ENCODE measurements at regions not wholly inside any gene's neighbourhood (a gene's known extent, or its start where the extent isn't known, plus 50 kb on each side); places are given as distances from the start of the nearest gene placed in this dataset.

DNA sequence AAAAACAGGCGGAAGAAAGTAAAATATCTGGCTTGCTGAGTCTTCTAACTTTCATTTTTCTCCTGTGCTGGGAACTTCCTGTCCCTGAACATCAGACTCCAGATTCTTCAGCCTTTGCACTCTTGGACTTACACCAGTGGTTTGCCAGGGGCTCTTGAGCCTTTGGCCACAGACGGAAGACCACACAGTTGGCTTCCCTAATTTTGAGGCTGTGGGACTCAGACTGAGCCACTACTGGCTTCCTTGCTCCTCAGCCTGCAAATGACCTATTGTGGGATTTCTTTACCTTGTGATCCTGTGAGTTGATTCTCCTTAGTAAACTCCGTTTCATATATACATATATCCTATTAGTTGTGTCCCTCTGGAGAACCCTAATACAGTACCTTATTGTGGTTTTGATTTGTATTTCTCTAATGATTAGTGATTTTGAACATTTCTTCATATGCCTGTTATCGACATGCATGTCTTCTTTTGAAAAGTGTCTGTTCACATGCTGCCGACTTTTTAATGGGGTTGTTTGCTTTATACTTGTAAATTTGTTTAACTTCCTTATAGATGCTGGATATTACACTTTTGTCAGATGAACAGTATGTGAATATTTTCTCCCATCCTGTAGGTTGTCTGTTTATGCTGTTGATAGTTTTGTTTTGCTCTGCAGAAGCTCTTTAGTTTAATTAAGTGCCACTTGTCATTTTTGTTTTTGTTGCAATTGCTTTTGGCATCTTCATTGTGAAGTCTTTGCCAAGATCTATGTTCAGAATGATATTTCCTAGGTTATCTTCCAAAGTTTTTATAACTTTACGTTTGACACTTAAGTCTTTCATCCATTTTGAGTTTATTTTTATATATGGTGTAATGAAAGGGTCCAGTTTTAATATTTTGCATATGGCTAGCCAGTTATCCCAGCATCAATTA lies 348.8 kb upstream of the SETBP1 start:
- H3K36me3 ChIP-seq, result no peaks in the 10 kb centered on the region
- no peaks in the 10 kb centered on the region for H3K9me3 ChIP-seq
- no peak overlapping the region for H3K4me3 ChIP-seq
- H3K27me3 ChIP-seq, result no peaks in the 10 kb centered on the region
- intact Hi-C loops (cut with DNase I; ENCODE audit: low total_unique reads), result no loop called here
- H3K27ac ChIP-seq, result no peak overlapping the region
- no peaks in the 10 kb centered on the region for H3K4me1 ChIP-seq
- TF ChIP-seq, protein P1, sequence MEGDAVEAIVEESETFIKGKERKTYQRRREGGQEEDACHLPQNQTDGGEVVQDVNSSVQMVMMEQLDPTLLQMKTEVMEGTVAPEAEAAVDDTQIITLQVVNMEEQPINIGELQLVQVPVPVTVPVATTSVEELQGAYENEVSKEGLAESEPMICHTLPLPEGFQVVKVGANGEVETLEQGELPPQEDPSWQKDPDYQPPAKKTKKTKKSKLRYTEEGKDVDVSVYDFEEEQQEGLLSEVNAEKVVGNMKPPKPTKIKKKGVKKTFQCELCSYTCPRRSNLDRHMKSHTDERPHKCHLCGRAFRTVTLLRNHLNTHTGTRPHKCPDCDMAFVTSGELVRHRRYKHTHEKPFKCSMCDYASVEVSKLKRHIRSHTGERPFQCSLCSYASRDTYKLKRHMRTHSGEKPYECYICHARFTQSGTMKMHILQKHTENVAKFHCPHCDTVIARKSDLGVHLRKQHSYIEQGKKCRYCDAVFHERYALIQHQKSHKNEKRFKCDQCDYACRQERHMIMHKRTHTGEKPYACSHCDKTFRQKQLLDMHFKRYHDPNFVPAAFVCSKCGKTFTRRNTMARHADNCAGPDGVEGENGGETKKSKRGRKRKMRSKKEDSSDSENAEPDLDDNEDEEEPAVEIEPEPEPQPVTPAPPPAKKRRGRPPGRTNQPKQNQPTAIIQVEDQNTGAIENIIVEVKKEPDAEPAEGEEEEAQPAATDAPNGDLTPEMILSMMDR (IDR thresholded peaks at IDR 0.05), result no peak
- no peak for DNase-seq

GRCh38 chr18:44341759-44342158 lies 338.9 kb upstream of the SETBP1 start:
- no peak for DNase-seq
- Histone ChIP-seq H3K27ac (no peak overlapping the region), H3K36me3 (no peaks in the 10 kb centered on the region), H3K9me3 (peaks cover 0 to 15% (median 5%) of the 10 kb centered on the region in 3 donors), H3K4me3 (no peak overlapping the region), H3K27me3 (no peaks in the 10 kb centered on the region), H3K4me1 (peaks cover 0 to 18% (median 2%) of the 10 kb centered on the region in 4 donors)
- TF ChIP-seq, protein P1 (IDR thresholded peaks at IDR 0.05), result no peak
- intact Hi-C loops (cut with DNase I; ENCODE audit: low total_unique reads), result no loop called here

DNA sequence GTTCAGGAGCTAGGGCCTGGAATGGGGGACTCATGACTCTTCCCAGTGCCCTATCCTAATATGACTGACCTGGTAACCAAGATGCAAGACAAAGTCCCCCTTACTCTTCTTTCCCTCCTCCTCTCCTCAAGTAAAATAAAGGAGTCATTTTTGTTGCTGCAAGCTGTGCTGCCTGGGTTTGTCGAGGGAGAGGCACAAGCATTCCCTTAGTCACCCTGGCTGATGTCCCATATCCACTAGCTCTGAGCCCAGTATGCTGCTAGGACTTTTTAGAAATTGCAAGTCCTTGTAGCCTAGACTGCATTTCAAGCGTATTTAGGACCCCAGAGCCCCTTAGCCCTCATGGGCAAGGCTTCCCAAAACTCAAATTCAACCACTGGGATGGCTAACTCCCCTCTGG lies 338.5 kb upstream of the SETBP1 start:
- Histone ChIP-seq H3K27ac (no peak overlapping the region), H3K4me1 (peaks cover 0 to 18% (median 2%) of the 10 kb centered on the region in 4 donors), H3K9me3 (peaks cover 0 to 15% (median 5%) of the 10 kb centered on the region in 3 donors), H3K27me3 (no peaks in the 10 kb centered on the region), H3K36me3 (no peaks in the 10 kb centered on the region), H3K4me3 (no peak overlapping the region)
- DNase-seq, result no peak
- intact Hi-C loops (cut with DNase I; ENCODE audit: low total_unique reads), result no loop called here
- TF ChIP-seq, protein P1 (IDR thresholded peaks at IDR 0.05), result no peak

DNA sequence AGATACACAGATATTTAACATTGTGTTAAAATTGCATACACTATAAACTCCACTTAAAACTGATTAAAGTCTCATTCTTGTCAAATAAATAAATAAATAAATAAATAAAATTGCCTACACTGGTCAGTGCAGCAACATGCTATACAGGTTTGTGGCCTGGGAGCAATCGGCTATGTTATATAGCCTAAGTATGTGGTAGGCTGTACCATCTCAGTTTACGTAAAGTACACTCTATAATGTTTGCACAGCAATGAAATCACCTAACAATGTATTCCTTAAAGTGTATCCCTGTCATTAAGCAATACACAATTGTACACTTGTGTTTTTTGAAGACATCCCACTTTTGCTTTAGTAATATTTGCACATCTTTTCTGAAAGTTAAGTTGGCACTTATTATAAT lies 337.7 kb upstream of the SETBP1 start:
- H3K36me3 ChIP-seq, result no peaks in the 10 kb centered on the region
- intact Hi-C loops (cut with DNase I; ENCODE audit: low total_unique reads), result no loop called here
- DNase-seq, result no peak
- no peak overlapping the region for H3K4me3 ChIP-seq
- peaks cover 0 to 15% (median 5%) of the 10 kb centered on the region in 3 donors for H3K9me3 ChIP-seq
- TF ChIP-seq, protein P1 (IDR thresholded peaks at IDR 0.05), result no peak
- H3K27ac ChIP-seq, result no peak overlapping the region
- H3K4me1 ChIP-seq, result peaks cover 0 to 18% (median 2%) of the 10 kb centered on the region in 4 donors
- H3K27me3 ChIP-seq, result no peaks in the 10 kb centered on the region

DNA sequence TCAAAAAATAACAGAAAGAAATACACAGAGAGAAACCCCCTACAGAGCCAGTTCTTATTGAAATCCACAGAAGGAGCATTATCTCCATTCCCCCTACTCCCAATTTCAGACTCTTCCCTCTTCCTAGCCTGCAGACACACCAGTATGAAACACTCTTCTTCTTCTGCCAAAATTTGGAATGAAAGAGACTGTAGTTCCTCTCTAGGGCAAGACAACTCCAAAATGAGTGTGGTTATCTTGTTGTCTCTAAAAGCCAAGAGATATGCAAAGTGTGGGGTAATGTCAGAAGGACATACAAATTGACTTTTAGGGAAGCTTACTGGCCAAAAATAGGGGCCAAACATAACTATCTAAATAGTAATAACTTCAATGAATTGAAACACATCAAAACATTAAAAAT lies 337.1 kb upstream of the SETBP1 start:
- no peak overlapping the region for H3K4me3 ChIP-seq
- H3K4me1 ChIP-seq, result peaks cover 0 to 18% (median 2%) of the 10 kb centered on the region in 4 donors
- intact Hi-C loops (cut with DNase I; ENCODE audit: low total_unique reads), result no loop called here
- H3K36me3 ChIP-seq, result no peaks in the 10 kb centered on the region
- TF ChIP-seq, protein P1 (IDR thresholded peaks at IDR 0.05), result no peak
- H3K27me3 ChIP-seq, result no peaks in the 10 kb centered on the region
- no peak overlapping the region for H3K27ac ChIP-seq
- no peak for DNase-seq
- H3K9me3 ChIP-seq, result peaks cover 0 to 10% (median 5%) of the 10 kb centered on the region in 3 donors

Data from tibial artery (tissue), 4 donors.